OCI-LY1 (cell line): ENCODE measurements at regions not wholly inside any gene's neighbourhood (a gene's known extent, or its start where the extent isn't known, plus 50 kb on each side); places are given as distances from the start of the nearest gene placed in this dataset.

ENCODE experiments used
- H2AFZ ChIP-seq: fragments of 200-600 bp; sonication (generic), shearing (Covaris generic); 2 replicates; pipeline ENCODE4 v1.6.0; 2014; ENCODE audit warnings: antibody characterized with exemption, mild to moderate bottlenecking, low read length
- H3F3A ChIP-seq: fragments of 200-600 bp; sonication (generic), shearing (Covaris generic); 2 replicates; pipeline ENCODE4 v1.6.0; 2014; ENCODE audit warnings: mild to moderate bottlenecking, antibody characterized with exemption, low read length, moderate library complexity; ENCODE audit not compliant: insufficient read depth
- H3K27ac ChIP-seq: fragments of 200-600 bp; sonication (generic); 2 replicates; pipeline ENCODE4 v1.5.1; 2014; ENCODE audit warnings: low read length, mixed run types, mild to moderate bottlenecking, low read depth; ENCODE audit not compliant: poor library complexity, severe bottlenecking
- H3K27me3 ChIP-seq: fragments of 200-600 bp; sonication (generic); 2 replicates; pipeline ENCODE4 v1.6.0; 2014; ENCODE audit warnings: antibody characterized with exemption, mild to moderate bottlenecking, low read length, moderate library complexity; ENCODE audit not compliant: insufficient read depth
- H3K36me3 ChIP-seq: fragments of 200-600 bp; sonication (generic); 2 replicates; pipeline ENCODE4 v1.6.1; 2014; ENCODE audit warnings: mild to moderate bottlenecking, antibody characterized with exemption, low read length, moderate library complexity, mixed read lengths; ENCODE audit not compliant: insufficient read depth
- H3K4me1 ChIP-seq: fragments of 200-600 bp; sonication (generic); 2 replicates; pipeline ENCODE4 v1.5.1; 2014; ENCODE audit warnings: mild to moderate bottlenecking, low read length, moderate library complexity; ENCODE audit not compliant: insufficient read depth, severe bottlenecking
- H3K4me2 ChIP-seq: fragments of 200-600 bp; sonication (generic), shearing (Covaris generic); 2 replicates; pipeline ENCODE4 v1.6.1; 2014; ENCODE audit warnings: low read length
- H3K4me3 ChIP-seq: fragments of 200-600 bp; sonication (generic); 2 replicates; pipeline ENCODE4 v1.5.1; 2014; ENCODE audit warnings: low read length, low read depth, mild to moderate bottlenecking, mixed read lengths; ENCODE audit not compliant: poor library complexity, severe bottlenecking
- H3K79me2 ChIP-seq: fragments of 200-600 bp; shearing (Covaris generic); 2 replicates; pipeline ENCODE4 v1.6.1; 2016; ENCODE audit warnings: mixed run types, low read length, mixed read lengths; ENCODE audit not compliant: insufficient read depth
- H3K9ac ChIP-seq: fragments of 200-600 bp; sonication (generic), shearing (Covaris generic); 2 replicates; pipeline ENCODE4 v1.6.1; 2014; ENCODE audit warnings: mild to moderate bottlenecking, low read length, mixed read lengths
- H3K9me2 ChIP-seq: fragments of 200-600 bp; sonication (generic), shearing (Covaris generic); 2 replicates; pipeline ENCODE4 v1.6.1; 2014; ENCODE audit warnings: low read depth, mild to moderate bottlenecking, low read length, mixed read lengths
- H3K9me3 ChIP-seq: fragments of 200-600 bp; shearing (Covaris generic); 2 replicates; pipeline ENCODE4 v1.6.1; 2014; ENCODE audit warnings: low read length, mixed read lengths
- H4K20me1 ChIP-seq: fragments of 200-600 bp; sonication (generic), shearing (Covaris generic); 2 replicates; pipeline ENCODE4 v1.6.0; 2016; ENCODE audit warnings: mild to moderate bottlenecking, low read length; ENCODE audit not compliant: insufficient read depth
- CTCF ChIP-seq: fragments of 200-600 bp; sonication (generic), shearing (Covaris generic); IDR thresholded peaks from 2 replicates; pipeline ENCODE4 v1.5.1; 2017; ENCODE audit warnings: mild to moderate bottlenecking, antibody characterized with exemption, low read length, moderate library complexity, mixed read lengths
- EZH2 ChIP-seq: fragments of 200-600 bp; sonication (generic), shearing (Covaris generic); IDR thresholded peaks from 2 replicates; pipeline ENCODE4 v1.8.0; 2017; ENCODE audit warnings: borderline replicate concordance, mixed run types, mild to moderate bottlenecking, antibody characterized with exemption, low read length, moderate library complexity, mixed read lengths

- no peaks in the 10 kb centered on the region for H4K20me1 ChIP-seq
- no peak overlapping the region for H3K9ac ChIP-seq
- H3F3A ChIP-seq: no peaks in the 10 kb centered on the region
- H3K4me1 ChIP-seq: peaks cover 15% of the 10 kb centered on the region
- H3K9me3 ChIP-seq: no peaks in the 10 kb centered on the region
- H3K27me3 ChIP-seq: no peaks in the 10 kb centered on the region
- TF ChIP-seq EZH2 (no peak), CTCF (no peak)
- no peaks in the 10 kb centered on the region for H3K9me2 ChIP-seq
- no peaks in the 10 kb centered on the region for H3K36me3 ChIP-seq
- no peak overlapping the region for H3K4me3 ChIP-seq
- no peak overlapping the region for H2AFZ ChIP-seq
- no peak overlapping the region for H3K27ac ChIP-seq
- no peaks in the 10 kb centered on the region for H3K79me2 ChIP-seq
- H3K4me2 ChIP-seq: no peak overlapping the region
Measured at GRCh38 chr1:192521734-192522133, 53.8 kb upstream of the RGS1 start.

GRCh38 chr1:192522673-192523072 lies 52.9 kb upstream of the RGS1 start:
- Histone ChIP-seq H4K20me1 (no peaks in the 10 kb centered on the region), H3K27ac (no peak overlapping the region), H3F3A (no peaks in the 10 kb centered on the region), H3K4me3 (no peak overlapping the region), H3K79me2 (no peaks in the 10 kb centered on the region), H3K36me3 (no peaks in the 10 kb centered on the region), H3K4me1 (peaks cover 6% of the 10 kb centered on the region), H3K9ac (no peak overlapping the region), H2AFZ (no peak overlapping the region), H3K9me3 (no peaks in the 10 kb centered on the region), H3K4me2 (no peak overlapping the region), H3K27me3 (no peaks in the 10 kb centered on the region), H3K9me2 (no peaks in the 10 kb centered on the region)
- TF ChIP-seq EZH2: no peak
- no peak for TF ChIP-seq CTCF

- Histone ChIP-seq H3K4me2 (no peak overlapping the region), H3F3A (no peaks in the 10 kb centered on the region), H4K20me1 (no peaks in the 10 kb centered on the region), H3K9me3 (no peaks in the 10 kb centered on the region), H3K9me2 (no peaks in the 10 kb centered on the region), H3K9ac (no peak overlapping the region), H2AFZ (no peak overlapping the region), H3K27ac (no peak overlapping the region), H3K27me3 (no peaks in the 10 kb centered on the region), H3K36me3 (no peaks in the 10 kb centered on the region), H3K4me1 (peaks cover 5% of the 10 kb centered on the region), H3K79me2 (no peaks in the 10 kb centered on the region), H3K4me3 (no peak overlapping the region)
- no peak for TF ChIP-seq CTCF
- TF ChIP-seq EZH2: no peak
Measured at GRCh38 chr1:192524223-192524622, 51.4 kb upstream of the RGS1 start.
